Colon (tissue), 2 donors: ENCODE measurements at regions not wholly inside any gene's neighbourhood (a gene's known extent, or its start where the extent isn't known, plus 50 kb on each side); places are given as distances from the start of the nearest gene placed in this dataset.

ENCODE experiments used
- FAIRE-seq: peaks from 2 replicates; lab custom pipeline; 2012; peaks lifted over from hg19 to GRCh38; lab: Jason Lieb, UNC
- donor health status: control.
- donor health status: control.

- FAIRE-seq: no peak
These were observed 386.6 kb downstream of the PCDH20 start for GRCh38 chr13:61029064-61029463.

GRCh38 chr13:61024046-61024445 is 391.6 kb downstream of the PCDH20 start:
- FAIRE-seq: no peak

- FAIRE-seq: no peak
These were observed 393.8 kb downstream of the PCDH20 start for GRCh38 chr13:61021838-61022237.

- no peak for FAIRE-seq
These were observed 401.9 kb downstream of the PCDH20 start for GRCh38 chr13:61013796-61014195.

GRCh38 chr13:61010358-61010757 is 405.3 kb downstream of the PCDH20 start:
- no peak for FAIRE-seq

- no peak for FAIRE-seq
These were observed 413.0 kb downstream of the PCDH20 start for GRCh38 chr13:61002686-61003085.

GRCh38 chr13:60990032-60990733 is 425.5 kb downstream of the PCDH20 start:
- FAIRE-seq: no peak

- FAIRE-seq: peak; percentile 24
These were observed 429.3 kb downstream of the PCDH20 start for GRCh38 chr13:60986301-60986700.

- FAIRE-seq: no peak
These were observed 434.2 kb downstream of the PCDH20 start for GRCh38 chr13:60981407-60981806.

GRCh38 chr13:60976367-60976766 is 439.3 kb downstream of the PCDH20 start:
- no peak for FAIRE-seq

- no peak for FAIRE-seq
These were observed 441.4 kb downstream of the PCDH20 start for GRCh38 chr13:60974296-60974695.

GRCh38 chr13:60973529-60973928 is 442.1 kb downstream of the PCDH20 start:
- FAIRE-seq: no peak

- FAIRE-seq: no peak
These were observed 444.9 kb downstream of the PCDH20 start for GRCh38 chr13:60970736-60971135.

- FAIRE-seq: no peak
These were observed 446.0 kb downstream of the PCDH20 start for GRCh38 chr13:60969656-60970055.

- no peak for FAIRE-seq
These were observed 456.2 kb downstream of the PCDH20 start for GRCh38 chr13:60959427-60959826.

- FAIRE-seq: no peak
These were observed 457.8 kb downstream of the PCDH20 start for GRCh38 chr13:60957816-60958215.

- no peak for FAIRE-seq
These were observed 470.3 kb downstream of the PCDH20 start for GRCh38 chr13:60945396-60945795.

GRCh38 chr13:60944863-60945262 is 470.8 kb downstream of the PCDH20 start:
- no peak for FAIRE-seq

GRCh38 chr13:60944016-60944415 is 471.6 kb downstream of the PCDH20 start:
- no peak for FAIRE-seq

- no peak for FAIRE-seq
These were observed 479.4 kb downstream of the PCDH20 start for GRCh38 chr13:60936281-60936680.

GRCh38 chr13:60933638-60934037 is 482.0 kb downstream of the PCDH20 start:
- no peak for FAIRE-seq

GRCh38 chr13:60931858-60932546 is 483.6 kb downstream of the PCDH20 start:
- no peak for FAIRE-seq

GRCh38 chr13:60925686-60926085 is 490.0 kb downstream of the PCDH20 start:
- FAIRE-seq: no peak

- no peak for FAIRE-seq
These were observed 490.8 kb downstream of the PCDH20 start for GRCh38 chr13:60924856-60925255.
